ENCODE measurements at regions not wholly inside any gene's neighbourhood (a gene's known extent, or its start where the extent isn't known, plus 50 kb on each side); places are given as distances from the start of the nearest gene placed in this dataset.
A peak's percentile ranks its signal among the peaks of the same experiment; 100 is the strongest.

DNA sequence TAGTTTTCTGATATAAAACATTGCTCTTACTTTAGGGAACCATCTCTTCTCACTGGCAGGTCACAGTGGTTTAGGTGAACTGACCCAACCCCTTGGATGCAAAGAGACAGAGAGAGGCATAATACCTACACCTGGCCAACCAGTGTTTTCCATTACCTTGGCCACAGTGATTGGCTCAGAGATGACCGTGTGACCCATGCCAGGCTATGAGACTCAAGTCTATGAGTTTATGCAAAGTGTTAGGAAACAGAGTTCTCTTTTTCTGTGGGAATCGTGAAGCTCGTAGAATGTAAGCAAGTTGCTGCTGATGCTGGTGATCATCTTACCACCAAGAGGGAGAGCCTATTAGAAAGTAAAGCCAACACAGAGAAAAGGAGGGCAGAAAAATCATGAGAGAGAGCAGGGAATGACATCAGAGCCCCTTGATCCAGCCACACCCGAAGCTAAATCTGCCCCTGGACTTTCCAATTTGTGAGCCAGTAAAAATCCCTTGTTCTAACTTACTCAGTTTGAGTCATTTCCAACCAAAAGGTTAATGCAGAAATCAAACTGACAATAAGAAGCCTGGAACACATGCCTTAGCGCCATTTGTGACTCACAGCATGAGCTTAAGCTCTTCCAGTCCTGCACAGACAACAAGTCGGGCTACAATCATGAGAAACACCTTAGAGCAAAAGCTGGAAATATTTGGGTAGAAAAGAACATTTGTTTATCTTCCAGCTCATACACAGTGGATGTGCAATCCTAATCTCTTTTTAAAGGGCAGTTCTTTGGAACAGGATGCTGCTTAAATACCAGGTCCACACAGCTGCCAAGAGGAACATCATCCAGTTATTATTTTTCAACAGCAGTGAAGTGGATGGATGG lies 81.3 kb upstream of the KAZN start:
- TF ChIP-seq, protein P1, sequence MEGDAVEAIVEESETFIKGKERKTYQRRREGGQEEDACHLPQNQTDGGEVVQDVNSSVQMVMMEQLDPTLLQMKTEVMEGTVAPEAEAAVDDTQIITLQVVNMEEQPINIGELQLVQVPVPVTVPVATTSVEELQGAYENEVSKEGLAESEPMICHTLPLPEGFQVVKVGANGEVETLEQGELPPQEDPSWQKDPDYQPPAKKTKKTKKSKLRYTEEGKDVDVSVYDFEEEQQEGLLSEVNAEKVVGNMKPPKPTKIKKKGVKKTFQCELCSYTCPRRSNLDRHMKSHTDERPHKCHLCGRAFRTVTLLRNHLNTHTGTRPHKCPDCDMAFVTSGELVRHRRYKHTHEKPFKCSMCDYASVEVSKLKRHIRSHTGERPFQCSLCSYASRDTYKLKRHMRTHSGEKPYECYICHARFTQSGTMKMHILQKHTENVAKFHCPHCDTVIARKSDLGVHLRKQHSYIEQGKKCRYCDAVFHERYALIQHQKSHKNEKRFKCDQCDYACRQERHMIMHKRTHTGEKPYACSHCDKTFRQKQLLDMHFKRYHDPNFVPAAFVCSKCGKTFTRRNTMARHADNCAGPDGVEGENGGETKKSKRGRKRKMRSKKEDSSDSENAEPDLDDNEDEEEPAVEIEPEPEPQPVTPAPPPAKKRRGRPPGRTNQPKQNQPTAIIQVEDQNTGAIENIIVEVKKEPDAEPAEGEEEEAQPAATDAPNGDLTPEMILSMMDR (IDR thresholded peaks at IDR 0.05) = no peak
- H3K36me3 ChIP-seq = no peaks in the 10 kb centered on the region
- peak overlapping the region; percentile 14 for H3K27ac ChIP-seq
- H3K4me3 ChIP-seq = no peak overlapping the region
- no peaks in the 10 kb centered on the region for H3K27me3 ChIP-seq (ENCODE audit: low read depth)
- H3K9me3 ChIP-seq = no peaks in the 10 kb centered on the region
- intact Hi-C loops (cut with DNase I) = no loop called here
- peak; percentile 41 to 59 for ATAC-seq
- no peak for DNase-seq
- no peaks in the 10 kb centered on the region for H3K4me1 ChIP-seq

DNA sequence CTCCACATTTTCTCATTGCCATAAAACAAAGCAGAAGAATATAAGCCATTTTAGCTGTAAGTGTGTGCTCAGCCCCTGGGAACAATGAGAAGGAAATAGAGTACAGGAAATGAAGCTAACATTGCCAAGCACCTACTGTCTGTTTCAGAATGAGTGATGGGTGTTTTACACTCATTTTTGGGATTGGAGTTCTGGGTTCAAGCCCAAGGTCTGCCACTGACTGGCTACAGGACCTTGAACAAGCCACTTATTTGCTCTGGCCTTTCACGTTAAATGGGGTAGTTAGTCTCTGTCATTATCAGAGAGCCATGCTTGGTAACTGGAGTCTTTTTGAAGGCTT lies 80.7 kb upstream of the KAZN start:
- no peaks in the 10 kb centered on the region for H3K9me3 ChIP-seq
- H3K36me3 ChIP-seq = no peaks in the 10 kb centered on the region
- H3K4me3 ChIP-seq = no peak overlapping the region
- TF ChIP-seq, protein P1 (IDR thresholded peaks at IDR 0.05) = no peak
- H3K4me1 ChIP-seq = no peaks in the 10 kb centered on the region
- DNase-seq (no peak), ATAC-seq (no peak)
- intact Hi-C loops (cut with DNase I) = no loop called here
- H3K27me3 ChIP-seq (ENCODE audit: low read depth) = no peaks in the 10 kb centered on the region
- no peak overlapping the region for H3K27ac ChIP-seq

DNA sequence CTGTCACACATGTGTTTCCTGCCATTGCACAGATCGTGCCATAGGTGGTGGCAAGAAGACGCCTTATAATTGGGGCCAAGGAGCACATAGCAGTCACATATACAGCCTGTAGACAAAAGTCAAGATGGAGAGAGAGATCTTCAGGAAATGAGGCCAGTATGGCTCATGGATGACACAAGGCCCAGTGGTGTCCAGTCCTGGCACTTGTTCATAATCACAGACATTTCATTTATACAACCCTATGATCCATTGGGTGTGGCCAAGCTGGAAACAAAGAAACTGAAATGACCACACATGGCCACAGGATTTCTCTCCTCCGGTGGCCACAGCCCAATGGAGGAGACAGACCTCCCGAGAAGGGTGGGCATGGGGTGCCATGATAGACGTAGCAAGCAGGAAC lies 78.5 kb upstream of the KAZN start:
- intact Hi-C loops (cut with DNase I) = no loop called here

DNA sequence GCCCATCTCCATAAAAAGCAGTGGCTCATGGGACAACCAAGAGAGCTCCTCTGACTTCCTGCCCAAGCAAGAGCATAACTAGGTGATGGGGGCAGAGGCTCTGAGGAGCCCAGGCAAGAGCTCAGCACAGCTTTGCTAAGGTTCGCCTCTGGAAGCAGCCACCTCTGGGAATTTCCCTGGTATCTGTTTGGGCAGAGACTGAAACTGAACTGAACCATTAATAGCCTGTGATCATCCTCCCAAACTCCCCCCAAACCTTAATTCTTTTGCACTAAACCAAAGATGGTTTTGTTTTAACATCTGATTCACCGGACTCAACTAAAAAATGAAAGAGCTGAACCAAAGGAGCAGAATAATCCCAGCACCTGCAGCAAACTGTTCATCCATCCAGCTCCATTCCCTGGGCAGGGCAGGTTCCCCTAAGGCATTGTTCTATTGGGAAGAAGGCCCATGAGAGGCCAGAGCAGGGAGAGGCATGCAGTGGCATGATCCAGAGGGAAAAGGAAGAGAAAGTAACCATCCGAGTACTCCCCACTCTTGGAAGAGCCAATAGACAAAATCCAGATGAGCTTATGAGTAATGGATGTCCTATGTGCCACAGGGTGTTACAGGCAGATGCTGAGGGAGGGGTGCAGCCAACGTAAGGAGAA lies 77.8 kb upstream of the KAZN start:
- no peak overlapping the region for H3K4me3 ChIP-seq
- DNase-seq (no peak), ATAC-seq (no peak)
- TF ChIP-seq, protein P1 (IDR thresholded peaks at IDR 0.05) = no peak
- peak overlapping the region; percentile 31 for H3K27ac ChIP-seq
- H3K36me3 ChIP-seq = no peaks in the 10 kb centered on the region
- no peaks in the 10 kb centered on the region for H3K9me3 ChIP-seq
- peaks cover 4% of the 10 kb centered on the region for H3K27me3 ChIP-seq (ENCODE audit: low read depth)
- intact Hi-C loops (cut with DNase I) = no loop called here
- H3K4me1 ChIP-seq = no peaks in the 10 kb centered on the region

More for the DNA sequence above, 78.5 kb upstream of the KAZN start:
- Histone ChIP-seq H3K36me3 (no peaks in the 10 kb centered on the region), H3K27me3 (ENCODE audit: low read depth) (peaks cover 4% of the 10 kb centered on the region), H3K9me3 (no peaks in the 10 kb centered on the region), H3K27ac (peak overlapping the region; percentile 31), H3K4me1 (no peaks in the 10 kb centered on the region), H3K4me3 (no peak overlapping the region)
- TF ChIP-seq, protein P1 (IDR thresholded peaks at IDR 0.05) = no peak
- no peak for DNase-seq
- no peak for ATAC-seq

DNA sequence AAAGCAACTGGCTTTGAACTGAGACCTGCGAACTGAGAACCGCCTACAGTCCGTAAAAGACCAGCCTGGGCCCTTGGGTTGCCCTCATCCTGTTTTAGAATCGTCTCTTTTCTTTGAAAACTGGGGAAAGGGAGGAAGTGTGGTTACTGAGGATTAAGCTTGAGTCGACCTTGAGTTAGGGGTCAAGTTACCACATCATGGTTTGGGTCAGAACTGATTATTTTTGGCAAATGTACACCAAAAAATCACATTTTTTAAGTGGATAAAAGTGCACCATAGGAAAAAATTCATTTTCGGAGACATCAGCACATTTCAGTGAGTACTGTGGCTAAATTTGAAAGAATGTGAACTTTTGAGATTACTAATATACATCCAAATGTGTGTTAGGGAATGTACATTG lies 76.9 kb upstream of the KAZN start:
- Histone ChIP-seq H3K4me3 (no peak overlapping the region), H3K9me3 (no peaks in the 10 kb centered on the region), H3K27me3 (ENCODE audit: low read depth) (peaks cover 4% of the 10 kb centered on the region), H3K27ac (peak overlapping the region; percentile 61), H3K36me3 (no peaks in the 10 kb centered on the region), H3K4me1 (no peaks in the 10 kb centered on the region)
- intact Hi-C loops (cut with DNase I) = no loop called here
- ATAC-seq = no peak
- DNase-seq = no peak
- TF ChIP-seq, protein P1 (IDR thresholded peaks at IDR 0.05) = no peak

Data from lower lobe of right lung (tissue), 2 donors.